Upper lobe of left lung (tissue), 4 donors: ENCODE measurements at regions not wholly inside any gene's neighbourhood (a gene's known extent, or its start where the extent isn't known, plus 50 kb on each side); places are given as distances from the start of the nearest gene placed in this dataset.

Experiments used
- CTCF ChIP-seq, 6 experiments: fragments of 450-650 bp in 4 of 6; fragments of 200-600 bp in 2 of 6; sonication (generic) in 2 of 6; IDR thresholded peaks; one replicate each; pipeline ENCODE4 v1.5.1; 2016 to 2019; ENCODE audit warnings: antibody characterized with exemption in 6 of 6
- EP300 ChIP-seq, 4 donors: sonication (generic); formaldehyde crosslinking; IDR thresholded peaks; one replicate each; pipeline ENCODE4 v1.5.1; 2017; ENCODE audit warnings: antibody characterized with exemption in 4 of 4, control low read depth in 2 of 4
- POLR2A ChIP-seq, 4 donors: fragments of 450-650 bp; IDR thresholded peaks; one replicate each; pipeline ENCODE4 v1.5.1; 2016 to 2017; ENCODE audit warnings: antibody characterized with exemption in 4 of 4, mild to moderate bottlenecking in 2 of 4
- POLR2AphosphoS5 ChIP-seq, 2 donors: sonication (generic); formaldehyde crosslinking; IDR thresholded peaks; one replicate each; pipeline ENCODE4 v1.5.1; 2017; ENCODE audit warnings: antibody characterized with exemption in 2 of 2

GRCh38 chr2:239516954-239517305, 116.1 kb upstream of the HDAC4 start:
- TF ChIP-seq CTCF (IDR thresholded peaks at IDR 0.05) (no peak), POLR2A (IDR thresholded peaks at IDR 0.05) (no peak), POLR2AphosphoS5 (IDR thresholded peaks at IDR 0.05) (no peak), EP300 (IDR thresholded peaks at IDR 0.05) (no peak)
